ENCODE measurements at regions not wholly inside any gene's neighbourhood (a gene's known extent, or its start where the extent isn't known, plus 50 kb on each side); places are given as distances from the start of the nearest gene placed in this dataset.

- TF ChIP-seq, protein P1, sequence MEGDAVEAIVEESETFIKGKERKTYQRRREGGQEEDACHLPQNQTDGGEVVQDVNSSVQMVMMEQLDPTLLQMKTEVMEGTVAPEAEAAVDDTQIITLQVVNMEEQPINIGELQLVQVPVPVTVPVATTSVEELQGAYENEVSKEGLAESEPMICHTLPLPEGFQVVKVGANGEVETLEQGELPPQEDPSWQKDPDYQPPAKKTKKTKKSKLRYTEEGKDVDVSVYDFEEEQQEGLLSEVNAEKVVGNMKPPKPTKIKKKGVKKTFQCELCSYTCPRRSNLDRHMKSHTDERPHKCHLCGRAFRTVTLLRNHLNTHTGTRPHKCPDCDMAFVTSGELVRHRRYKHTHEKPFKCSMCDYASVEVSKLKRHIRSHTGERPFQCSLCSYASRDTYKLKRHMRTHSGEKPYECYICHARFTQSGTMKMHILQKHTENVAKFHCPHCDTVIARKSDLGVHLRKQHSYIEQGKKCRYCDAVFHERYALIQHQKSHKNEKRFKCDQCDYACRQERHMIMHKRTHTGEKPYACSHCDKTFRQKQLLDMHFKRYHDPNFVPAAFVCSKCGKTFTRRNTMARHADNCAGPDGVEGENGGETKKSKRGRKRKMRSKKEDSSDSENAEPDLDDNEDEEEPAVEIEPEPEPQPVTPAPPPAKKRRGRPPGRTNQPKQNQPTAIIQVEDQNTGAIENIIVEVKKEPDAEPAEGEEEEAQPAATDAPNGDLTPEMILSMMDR (conservative IDR thresholded peaks at IDR 0.05) = no peak
- TF ChIP-seq ZFX (IDR thresholded peaks at IDR 0.05) = no peak
Observed at GRCh38 chr12:18895540-18895939, 157.6 kb downstream of the CAPZA3 start.

All from C4-2B (cell line).